Panc1 (cell line): ENCODE measurements at regions not wholly inside any gene's neighbourhood (a gene's known extent, or its start where the extent isn't known, plus 50 kb on each side); places are given as distances from the start of the nearest gene placed in this dataset.

Source experiments
- CTCF ChIP-seq: fragments of 450-650 bp; IDR thresholded peaks from 2 replicates; pipeline ENCODE4 v1.5.1; 2017; ENCODE audit warnings: mild to moderate bottlenecking
- POLR2AphosphoS5 ChIP-seq: IDR thresholded peaks from 2 replicates; pipeline ENCODE4 v1.6.1; 2012; ENCODE audit warnings: mild to moderate bottlenecking, low read depth, low read length, moderate library complexity
- REST ChIP-seq, 2 experiments: IDR thresholded peaks; 2 replicates each; pipeline ENCODE4 v1.6.1; 2011 to 2012; ENCODE audit warnings: low read depth in 2 of 2, control low read depth in 1 of 2, low read length in 1 of 2, mild to moderate bottlenecking in 1 of 2, moderate library complexity in 1 of 2; ENCODE audit not compliant: insufficient read depth in 1 of 2
- TCF7L2 ChIP-seq: IDR thresholded peaks from 2 replicates; pipeline ENCODE4 v1.6.1; 2011; ENCODE audit warnings: mild to moderate bottlenecking, low read depth, low read length, inconsistent platforms

GRCh38 chr2:53422979-53423378, 344.6 kb upstream of the CHAC2 start:
- peak; percentile 62 for TF ChIP-seq CTCF
- no peak for TF ChIP-seq REST (IDR thresholded peaks at IDR 0.05; ENCODE audit: insufficient read depth in 1 of 2, low read depth in 2 of 2, low read length in 1 of 2)
- no peak for TF ChIP-seq TCF7L2
- no peak for TF ChIP-seq POLR2AphosphoS5
